Fibroblast of pulmonary artery (primary cell): ENCODE measurements at regions not wholly inside any gene's neighbourhood (a gene's known extent, or its start where the extent isn't known, plus 50 kb on each side); places are given as distances from the start of the nearest gene placed in this dataset.
"Not testable (repeated sequence)": the region's sequence is repeated elsewhere in the genome, so short reads cannot be mapped to it uniquely, and the experiment has no call there.

ENCODE experiments used
- DNase-seq: peaks from one replicate; pipeline ENCODE4 v3.0.0-alpha.2; 2010; ENCODE audit warnings: low read depth
- H3K4me3 ChIP-seq: replicated peaks from 2 replicates; pipeline ENCODE4 v1.5.1; 2011; ENCODE audit warnings: low read depth, mild to moderate bottlenecking, control low read depth, low read length, moderate library complexity
- TF ChIP-seq, protein P1 (sequence below): IDR thresholded peaks from 2 replicates; pipeline ENCODE4 v1.5.1; 2011; ENCODE audit warnings: mild to moderate bottlenecking, control low read depth, low read length, inconsistent platforms; ENCODE audit errors: missing control alignments

GRCh38 chr2:234555616-234556249 is 58.9 kb upstream of the ARL4C start:
- H3K4me3 ChIP-seq: no peak overlapping the region
- TF ChIP-seq, protein P1, sequence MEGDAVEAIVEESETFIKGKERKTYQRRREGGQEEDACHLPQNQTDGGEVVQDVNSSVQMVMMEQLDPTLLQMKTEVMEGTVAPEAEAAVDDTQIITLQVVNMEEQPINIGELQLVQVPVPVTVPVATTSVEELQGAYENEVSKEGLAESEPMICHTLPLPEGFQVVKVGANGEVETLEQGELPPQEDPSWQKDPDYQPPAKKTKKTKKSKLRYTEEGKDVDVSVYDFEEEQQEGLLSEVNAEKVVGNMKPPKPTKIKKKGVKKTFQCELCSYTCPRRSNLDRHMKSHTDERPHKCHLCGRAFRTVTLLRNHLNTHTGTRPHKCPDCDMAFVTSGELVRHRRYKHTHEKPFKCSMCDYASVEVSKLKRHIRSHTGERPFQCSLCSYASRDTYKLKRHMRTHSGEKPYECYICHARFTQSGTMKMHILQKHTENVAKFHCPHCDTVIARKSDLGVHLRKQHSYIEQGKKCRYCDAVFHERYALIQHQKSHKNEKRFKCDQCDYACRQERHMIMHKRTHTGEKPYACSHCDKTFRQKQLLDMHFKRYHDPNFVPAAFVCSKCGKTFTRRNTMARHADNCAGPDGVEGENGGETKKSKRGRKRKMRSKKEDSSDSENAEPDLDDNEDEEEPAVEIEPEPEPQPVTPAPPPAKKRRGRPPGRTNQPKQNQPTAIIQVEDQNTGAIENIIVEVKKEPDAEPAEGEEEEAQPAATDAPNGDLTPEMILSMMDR: no peak
- DNase-seq: no peak

- no peak for DNase-seq
- TF ChIP-seq, protein P1: no peak
- H3K4me3 ChIP-seq: no peak overlapping the region
These were observed 58.3 kb upstream of the ARL4C start for GRCh38 chr2:234555161-234555560.

DNA sequence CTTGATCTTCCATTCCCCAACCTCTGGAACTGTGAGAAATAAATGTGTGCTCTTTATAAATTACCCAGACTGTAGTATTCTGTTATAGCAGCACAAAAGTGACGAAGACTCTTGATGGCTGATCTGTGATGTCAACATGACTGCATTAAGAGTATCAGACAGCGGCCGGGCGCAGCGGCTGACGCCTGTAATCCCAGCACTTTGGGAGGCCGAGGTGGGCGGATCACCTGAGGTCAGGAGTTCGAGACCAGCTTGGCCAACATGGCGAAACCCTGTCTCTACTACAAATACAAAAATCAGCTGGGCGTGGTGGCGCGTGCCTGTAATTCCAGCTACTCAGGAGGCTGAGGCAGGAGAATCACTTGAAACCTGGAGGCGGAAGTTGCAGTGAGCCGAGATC is 56.3 kb upstream of the ARL4C start:
- not testable (repeated sequence) for DNase-seq, H3K4me3 ChIP-seq

GRCh38 chr2:234550511-234551107 is 53.7 kb upstream of the ARL4C start:
- DNase-seq: peak; percentile 87
- TF ChIP-seq, protein P1: peak; percentile 98
- no peak overlapping the region for H3K4me3 ChIP-seq

DNA sequence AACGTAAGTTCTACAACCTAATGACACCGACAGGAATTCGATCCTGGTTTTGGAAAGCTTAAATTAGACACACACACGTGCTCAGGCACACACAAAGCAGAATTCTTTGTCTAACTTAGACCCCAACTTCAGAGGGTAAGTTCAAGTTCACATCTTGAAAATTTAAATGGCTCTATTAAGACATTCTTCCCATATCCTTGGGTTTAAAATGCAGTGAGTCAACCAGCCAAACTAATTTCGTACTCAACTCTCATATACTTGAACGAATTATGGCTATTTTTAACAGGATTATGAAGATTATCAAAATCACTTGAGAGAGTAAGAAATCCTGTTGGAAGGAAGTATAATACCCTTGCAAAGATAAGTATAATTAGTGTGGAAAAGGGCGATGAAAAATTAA is 53.2 kb upstream of the ARL4C start:
- no peak overlapping the region for H3K4me3 ChIP-seq
- TF ChIP-seq, protein P1: no peak
- DNase-seq: no peak

DNA sequence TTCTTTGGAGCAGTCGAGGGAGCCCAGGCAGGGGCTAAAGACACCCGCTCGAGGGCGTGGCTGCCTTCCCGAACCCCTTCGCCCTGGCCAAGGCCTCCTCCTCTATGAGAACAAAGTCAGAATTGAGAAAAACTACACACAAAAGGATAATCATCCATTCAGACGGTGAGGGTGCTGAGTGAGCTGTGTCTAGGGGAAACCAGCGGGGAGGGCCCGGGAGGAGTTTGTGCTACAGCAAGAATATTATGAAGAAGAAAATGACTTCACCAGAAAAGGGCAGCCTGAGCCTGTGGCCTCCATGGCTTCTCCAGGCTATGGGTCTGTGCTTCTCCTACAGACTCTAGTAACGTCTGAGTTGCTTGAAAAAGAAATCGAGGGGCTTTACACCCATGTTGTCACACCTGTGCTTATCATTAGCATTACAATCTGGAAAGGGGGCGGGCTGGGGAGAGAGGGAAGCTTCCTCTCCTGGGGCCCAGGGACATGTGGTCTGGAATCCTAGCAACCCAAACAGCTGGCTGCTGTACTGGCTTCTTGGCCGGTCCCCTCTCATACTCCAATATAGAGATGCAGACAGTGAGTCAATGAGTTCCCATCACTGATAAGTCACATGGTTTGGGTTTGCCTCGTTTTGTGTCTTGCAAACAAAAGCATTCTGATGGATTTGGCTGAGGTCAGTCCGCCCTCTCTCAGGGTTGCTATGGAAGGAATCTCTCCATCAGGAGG is 52.0 kb upstream of the ARL4C start:
- no peak overlapping the region for H3K4me3 ChIP-seq
- TF ChIP-seq, protein P1: no peak
- DNase-seq: peak; percentile 48

DNA sequence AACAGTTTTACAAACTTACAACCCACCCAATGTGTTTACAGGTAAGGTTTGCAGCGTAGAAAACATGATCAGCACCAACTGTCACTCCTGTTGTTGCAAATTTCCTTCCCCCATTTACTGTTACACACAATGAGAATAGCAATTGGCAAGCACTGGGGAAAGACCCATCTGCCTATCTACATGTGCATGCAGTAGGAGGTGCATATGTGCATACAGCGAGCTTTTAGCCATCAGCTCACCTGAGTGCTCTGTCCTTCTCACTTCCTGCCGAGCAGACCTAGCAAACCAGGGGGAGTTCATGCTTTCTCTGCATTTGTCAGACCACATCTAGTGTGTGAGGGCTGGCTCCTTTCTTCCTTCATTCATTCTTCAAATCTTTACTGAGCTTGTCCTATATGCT is 49.9 kb upstream of the ARL4C start:
- no peak for DNase-seq
- TF ChIP-seq, protein P1: no peak
- no peak overlapping the region for H3K4me3 ChIP-seq
